ENCODE measurements at regions not wholly inside any gene's neighbourhood (a gene's known extent, or its start where the extent isn't known, plus 50 kb on each side); places are given as distances from the start of the nearest gene placed in this dataset.

DNA sequence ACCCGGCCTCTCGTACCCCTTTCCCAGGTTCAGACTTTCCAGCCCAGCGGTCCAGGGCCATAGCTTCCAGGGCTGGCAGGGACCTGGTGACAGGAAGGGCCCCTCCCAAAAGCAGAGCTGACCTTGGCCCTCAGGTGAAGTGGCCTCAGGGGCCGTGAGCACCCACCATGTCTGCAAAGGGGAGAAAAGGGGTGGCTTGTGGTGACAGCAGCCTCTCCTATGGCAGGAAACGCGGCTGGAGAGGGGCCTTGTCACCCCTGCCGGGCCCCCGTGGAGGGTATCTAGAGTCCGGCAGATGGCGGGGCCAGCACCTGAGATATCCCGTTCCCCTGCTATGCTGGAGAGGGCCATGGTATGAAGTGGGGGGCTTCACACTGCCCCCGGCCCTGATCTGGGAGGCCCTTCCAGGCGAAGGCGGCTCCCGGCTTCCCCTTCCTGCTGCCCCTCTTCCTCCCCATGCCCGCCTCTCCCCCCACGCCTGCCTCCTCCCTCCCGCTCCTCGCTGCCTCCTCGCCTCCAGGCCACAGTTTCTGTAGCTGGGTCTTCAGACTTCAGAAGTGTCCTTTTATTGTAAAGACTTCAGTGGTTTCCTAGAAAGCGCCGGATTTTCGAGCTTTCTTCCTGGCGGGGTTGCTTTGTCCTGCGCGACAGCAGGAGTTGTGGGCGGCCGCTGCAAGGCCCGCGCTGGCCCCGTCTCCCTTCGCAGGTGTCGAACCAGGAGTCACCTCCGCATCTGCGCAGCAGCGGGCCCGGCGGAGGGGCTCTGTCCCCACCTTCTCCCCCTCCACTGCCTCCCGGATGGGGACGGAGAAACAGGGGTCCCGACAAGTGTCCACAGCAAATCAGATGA, 240.5 kb upstream of the MYT1L start:
- H3K79me2 ChIP-seq (ENCODE audit: control insufficient read depth, insufficient read depth, low read length) = no peaks in the 10 kb centered on the region
- H3K9me3 ChIP-seq (ENCODE audit: control insufficient read depth, insufficient read depth, low read depth, low read length) = peaks cover 13% of the 10 kb centered on the region

DNA sequence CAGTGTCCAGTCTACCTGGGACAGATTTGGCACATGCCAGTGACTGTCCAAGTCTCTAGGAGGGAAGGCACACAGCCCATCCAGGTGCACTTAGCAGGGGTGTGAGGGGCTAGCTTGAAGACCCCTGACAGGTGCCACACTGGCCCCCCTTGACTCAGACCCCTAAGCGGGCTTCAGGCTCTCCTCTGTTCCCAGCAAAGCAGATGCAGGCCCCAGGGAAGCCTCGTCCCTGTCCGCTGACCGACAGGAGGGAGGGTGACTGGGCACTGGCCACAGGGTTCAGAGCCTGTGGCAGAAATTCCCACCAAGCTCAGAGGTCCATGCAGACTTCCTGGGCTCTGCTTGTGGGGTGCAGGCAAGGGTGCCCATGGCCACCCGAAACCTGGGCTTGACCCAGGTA, 239.8 kb upstream of the MYT1L start:
- Histone ChIP-seq H2AFZ (ENCODE audit: low read length) (no peak overlapping the region), H3K36me3 (ENCODE audit: control insufficient read depth, insufficient read depth, low read length) (no peaks in the 10 kb centered on the region), H4K20me1 (ENCODE audit: control insufficient read depth, extremely low read depth, insufficient read depth, low read length) (no peaks in the 10 kb centered on the region), H3K4me1 (ENCODE audit: control insufficient read depth, extremely low read depth, insufficient read depth, low read length) (no peaks in the 10 kb centered on the region), H3K4me2 (ENCODE audit: extremely low read depth, insufficient read depth, low read length) (no peak overlapping the region), H3K27me3 (ENCODE audit: control insufficient read depth, insufficient read depth, low read length) (no peaks in the 10 kb centered on the region), H3K9me3 (ENCODE audit: control insufficient read depth, insufficient read depth, low read depth, low read length) (peaks cover 13% of the 10 kb centered on the region), H3K79me2 (ENCODE audit: control insufficient read depth, insufficient read depth, low read length) (no peaks in the 10 kb centered on the region), H3K9ac (ENCODE audit: insufficient read depth, low read length) (no peak overlapping the region), H3K27ac (ENCODE audit: insufficient read depth, low read length) (no peak overlapping the region), H3K4me3 (replicated peaks in 1 of 4; ENCODE audit: control extremely low read depth in 1 of 4, insufficient read depth in 1 of 4, low read depth in 3 of 4, low read length in 4 of 4) (no peak overlapping the region)
- TF ChIP-seq EZH2 (IDR thresholded peaks at IDR 0.05; ENCODE audit: low read length, missing control alignments) = no peak
- TF ChIP-seq, protein P1, sequence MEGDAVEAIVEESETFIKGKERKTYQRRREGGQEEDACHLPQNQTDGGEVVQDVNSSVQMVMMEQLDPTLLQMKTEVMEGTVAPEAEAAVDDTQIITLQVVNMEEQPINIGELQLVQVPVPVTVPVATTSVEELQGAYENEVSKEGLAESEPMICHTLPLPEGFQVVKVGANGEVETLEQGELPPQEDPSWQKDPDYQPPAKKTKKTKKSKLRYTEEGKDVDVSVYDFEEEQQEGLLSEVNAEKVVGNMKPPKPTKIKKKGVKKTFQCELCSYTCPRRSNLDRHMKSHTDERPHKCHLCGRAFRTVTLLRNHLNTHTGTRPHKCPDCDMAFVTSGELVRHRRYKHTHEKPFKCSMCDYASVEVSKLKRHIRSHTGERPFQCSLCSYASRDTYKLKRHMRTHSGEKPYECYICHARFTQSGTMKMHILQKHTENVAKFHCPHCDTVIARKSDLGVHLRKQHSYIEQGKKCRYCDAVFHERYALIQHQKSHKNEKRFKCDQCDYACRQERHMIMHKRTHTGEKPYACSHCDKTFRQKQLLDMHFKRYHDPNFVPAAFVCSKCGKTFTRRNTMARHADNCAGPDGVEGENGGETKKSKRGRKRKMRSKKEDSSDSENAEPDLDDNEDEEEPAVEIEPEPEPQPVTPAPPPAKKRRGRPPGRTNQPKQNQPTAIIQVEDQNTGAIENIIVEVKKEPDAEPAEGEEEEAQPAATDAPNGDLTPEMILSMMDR (conservative IDR thresholded peaks at IDR 0.05 in 1 of 2, IDR thresholded peaks at IDR 0.05 in 1 of 2; ENCODE audit: low read depth in 1 of 2, low read length in 2 of 2) = no peak
- no peak for DNase-seq (ENCODE audit: low read depth in 2 of 2)

More for the DNA sequence above, 240.5 kb upstream of the MYT1L start:
- Histone ChIP-seq H3K4me3 (replicated peaks in 1 of 4; ENCODE audit: control extremely low read depth in 1 of 4, insufficient read depth in 1 of 4, low read depth in 3 of 4, low read length in 4 of 4) (no peak overlapping the region), H3K27me3 (ENCODE audit: control insufficient read depth, insufficient read depth, low read length) (no peaks in the 10 kb centered on the region), H3K9ac (ENCODE audit: insufficient read depth, low read length) (no peak overlapping the region), H3K27ac (ENCODE audit: insufficient read depth, low read length) (no peak overlapping the region), H3K4me2 (ENCODE audit: extremely low read depth, insufficient read depth, low read length) (no peak overlapping the region), H3K36me3 (ENCODE audit: control insufficient read depth, insufficient read depth, low read length) (no peaks in the 10 kb centered on the region), H3K4me1 (ENCODE audit: control insufficient read depth, extremely low read depth, insufficient read depth, low read length) (no peaks in the 10 kb centered on the region), H4K20me1 (ENCODE audit: control insufficient read depth, extremely low read depth, insufficient read depth, low read length) (no peaks in the 10 kb centered on the region), H2AFZ (ENCODE audit: low read length) (no peak overlapping the region)
- no peak for DNase-seq (ENCODE audit: low read depth in 2 of 2)
- TF ChIP-seq EZH2 (IDR thresholded peaks at IDR 0.05; ENCODE audit: low read length, missing control alignments) = no peak
- TF ChIP-seq, protein P1 (conservative IDR thresholded peaks at IDR 0.05 in 1 of 2, IDR thresholded peaks at IDR 0.05 in 1 of 2; ENCODE audit: low read depth in 1 of 2, low read length in 2 of 2) = no peak

DNA sequence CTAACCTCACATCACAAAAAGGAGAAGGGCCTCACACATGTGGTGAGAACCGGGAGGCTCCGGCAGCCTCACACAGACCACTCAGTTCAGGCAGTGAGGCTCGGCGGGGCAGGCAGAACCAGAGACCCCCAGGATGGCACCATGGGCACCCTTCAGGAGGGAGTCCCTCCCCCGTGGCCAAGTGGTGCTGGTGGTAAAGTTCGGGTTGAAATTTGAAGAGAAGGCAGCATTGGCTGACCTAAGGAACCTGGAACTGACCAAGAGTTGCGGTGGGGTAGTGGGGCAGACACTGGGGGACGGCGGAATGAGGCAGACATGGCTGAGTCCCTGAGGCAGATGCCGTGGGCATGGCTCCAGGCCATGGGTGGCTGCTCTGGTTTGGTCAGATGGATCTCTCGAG, 239.3 kb upstream of the MYT1L start:
- Histone ChIP-seq H4K20me1 (ENCODE audit: control insufficient read depth, extremely low read depth, insufficient read depth, low read length) (no peaks in the 10 kb centered on the region), H3K27me3 (ENCODE audit: control insufficient read depth, insufficient read depth, low read length) (no peaks in the 10 kb centered on the region), H3K9ac (ENCODE audit: insufficient read depth, low read length) (no peak overlapping the region), H3K27ac (ENCODE audit: insufficient read depth, low read length) (no peak overlapping the region), H3K4me1 (ENCODE audit: control insufficient read depth, extremely low read depth, insufficient read depth, low read length) (no peaks in the 10 kb centered on the region), H3K9me3 (ENCODE audit: control insufficient read depth, insufficient read depth, low read depth, low read length) (peaks cover 13% of the 10 kb centered on the region), H3K79me2 (ENCODE audit: control insufficient read depth, insufficient read depth, low read length) (no peaks in the 10 kb centered on the region), H3K36me3 (ENCODE audit: control insufficient read depth, insufficient read depth, low read length) (no peaks in the 10 kb centered on the region), H2AFZ (ENCODE audit: low read length) (no peak overlapping the region), H3K4me3 (replicated peaks in 1 of 4; ENCODE audit: control extremely low read depth in 1 of 4, insufficient read depth in 1 of 4, low read depth in 3 of 4, low read length in 4 of 4) (no peak overlapping the region), H3K4me2 (ENCODE audit: extremely low read depth, insufficient read depth, low read length) (no peak overlapping the region)
- TF ChIP-seq, protein P1 (conservative IDR thresholded peaks at IDR 0.05 in 1 of 2, IDR thresholded peaks at IDR 0.05 in 1 of 2; ENCODE audit: low read depth in 1 of 2, low read length in 2 of 2) = no peak
- TF ChIP-seq EZH2 (IDR thresholded peaks at IDR 0.05; ENCODE audit: low read length, missing control alignments) = no peak
- no peak for DNase-seq (ENCODE audit: low read depth in 2 of 2)

Measured in fibroblast of lung (primary cell).